ENCODE measurements at regions not wholly inside any gene's neighbourhood (a gene's known extent, or its start where the extent isn't known, plus 50 kb on each side); places are given as distances from the start of the nearest gene placed in this dataset.

DNA sequence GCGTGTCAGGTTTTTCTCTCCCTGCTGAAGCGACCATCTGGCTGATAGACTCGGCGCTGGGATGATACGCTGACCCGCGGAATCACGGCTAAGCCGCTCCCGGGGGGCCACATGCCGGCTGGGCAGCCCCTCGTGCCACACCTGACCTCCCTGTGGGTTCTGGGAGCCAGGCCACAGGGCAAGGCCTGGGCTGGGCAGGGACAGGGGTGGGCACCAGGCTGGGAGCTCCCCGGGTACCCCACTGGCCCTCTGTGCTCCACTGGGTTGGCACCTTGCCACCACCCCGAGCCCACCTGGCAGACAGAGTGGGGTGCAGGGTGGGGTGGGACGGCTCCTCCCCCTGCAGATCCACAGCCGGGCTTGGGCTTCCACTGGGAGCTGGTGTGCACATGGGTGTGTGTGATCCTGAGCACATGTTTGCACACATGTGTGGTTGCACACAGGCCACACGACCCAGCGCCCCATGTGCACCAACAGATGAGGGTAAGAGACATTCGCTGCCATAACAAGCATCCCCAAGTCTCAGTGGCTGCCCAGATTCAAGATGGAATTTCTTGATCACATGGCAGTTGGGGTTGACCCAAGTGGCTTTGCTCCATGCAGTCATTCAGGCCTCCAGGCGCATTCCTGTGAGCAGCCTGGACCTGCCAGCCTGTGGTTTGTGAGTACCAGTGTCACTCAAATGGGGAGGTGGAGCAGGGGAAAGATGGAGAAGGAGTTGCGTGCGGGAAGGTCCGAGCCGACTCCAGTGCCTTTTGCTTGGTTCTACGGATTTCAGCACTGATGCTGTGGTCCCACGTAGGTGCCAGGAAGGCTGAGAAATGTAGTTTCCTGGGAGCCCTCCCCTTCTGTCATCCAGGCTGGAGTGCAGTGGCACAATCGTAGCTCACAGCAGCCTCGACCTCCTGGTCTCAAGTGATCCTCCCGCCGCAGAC lies 79.7 kb downstream of the UNCX start:
- Histone ChIP-seq H3K4me2 (ENCODE audit: extremely low read depth, insufficient read depth, low read length) (no peak overlapping the region), H3K4me3 (replicated peaks in 1 of 4; ENCODE audit: control extremely low read depth in 1 of 4, insufficient read depth in 1 of 4, low read depth in 3 of 4, low read length in 4 of 4) (no peak overlapping the region), H3K27ac (ENCODE audit: insufficient read depth, low read length) (no peak overlapping the region), H4K20me1 (ENCODE audit: control insufficient read depth, extremely low read depth, insufficient read depth, low read length) (no peaks in the 10 kb centered on the region), H3K9ac (ENCODE audit: insufficient read depth, low read length) (no peak overlapping the region), H3K36me3 (ENCODE audit: control insufficient read depth, insufficient read depth, low read length) (no peaks in the 10 kb centered on the region), H3K4me1 (ENCODE audit: control insufficient read depth, extremely low read depth, insufficient read depth, low read length) (no peaks in the 10 kb centered on the region), H3K9me3 (ENCODE audit: control insufficient read depth, insufficient read depth, low read depth, low read length) (no peaks in the 10 kb centered on the region), H2AFZ (ENCODE audit: low read length) (no peak overlapping the region), H3K27me3 (ENCODE audit: control insufficient read depth, insufficient read depth, low read length) (no peaks in the 10 kb centered on the region), H3K79me2 (ENCODE audit: control insufficient read depth, insufficient read depth, low read length) (no peaks in the 10 kb centered on the region)
- DNase-seq (ENCODE audit: low read depth in 2 of 2): no peak
- no peak for TF ChIP-seq EZH2 (IDR thresholded peaks at IDR 0.05; ENCODE audit: low read length, missing control alignments)
- TF ChIP-seq, protein P1, sequence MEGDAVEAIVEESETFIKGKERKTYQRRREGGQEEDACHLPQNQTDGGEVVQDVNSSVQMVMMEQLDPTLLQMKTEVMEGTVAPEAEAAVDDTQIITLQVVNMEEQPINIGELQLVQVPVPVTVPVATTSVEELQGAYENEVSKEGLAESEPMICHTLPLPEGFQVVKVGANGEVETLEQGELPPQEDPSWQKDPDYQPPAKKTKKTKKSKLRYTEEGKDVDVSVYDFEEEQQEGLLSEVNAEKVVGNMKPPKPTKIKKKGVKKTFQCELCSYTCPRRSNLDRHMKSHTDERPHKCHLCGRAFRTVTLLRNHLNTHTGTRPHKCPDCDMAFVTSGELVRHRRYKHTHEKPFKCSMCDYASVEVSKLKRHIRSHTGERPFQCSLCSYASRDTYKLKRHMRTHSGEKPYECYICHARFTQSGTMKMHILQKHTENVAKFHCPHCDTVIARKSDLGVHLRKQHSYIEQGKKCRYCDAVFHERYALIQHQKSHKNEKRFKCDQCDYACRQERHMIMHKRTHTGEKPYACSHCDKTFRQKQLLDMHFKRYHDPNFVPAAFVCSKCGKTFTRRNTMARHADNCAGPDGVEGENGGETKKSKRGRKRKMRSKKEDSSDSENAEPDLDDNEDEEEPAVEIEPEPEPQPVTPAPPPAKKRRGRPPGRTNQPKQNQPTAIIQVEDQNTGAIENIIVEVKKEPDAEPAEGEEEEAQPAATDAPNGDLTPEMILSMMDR (conservative IDR thresholded peaks at IDR 0.05 in 1 of 2, IDR thresholded peaks at IDR 0.05 in 1 of 2; ENCODE audit: low read depth in 1 of 2, low read length in 2 of 2): no peak

DNA sequence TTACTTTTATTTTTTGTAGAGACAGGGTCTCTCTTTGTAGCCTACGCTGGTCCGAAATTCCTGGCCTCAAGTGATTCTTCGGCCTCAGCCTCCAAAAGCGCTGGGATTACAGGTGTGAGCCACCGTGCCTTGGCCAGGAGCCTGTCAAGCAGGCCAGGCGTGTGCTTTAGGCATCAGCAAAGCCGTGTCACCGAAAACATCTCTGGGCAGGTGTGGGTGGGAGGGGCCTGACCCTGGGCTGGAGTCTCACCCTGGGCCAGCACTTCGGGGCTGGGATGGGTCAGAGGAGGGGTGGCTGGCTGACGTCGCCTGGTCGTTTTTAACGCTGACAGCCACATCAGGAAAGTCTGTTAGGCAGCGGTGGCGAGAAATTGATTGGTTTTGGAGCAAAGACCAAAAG lies 80.9 kb downstream of the UNCX start:
- Histone ChIP-seq H4K20me1 (ENCODE audit: control insufficient read depth, extremely low read depth, insufficient read depth, low read length) (no peaks in the 10 kb centered on the region), H3K27ac (ENCODE audit: insufficient read depth, low read length) (no peak overlapping the region), H3K27me3 (ENCODE audit: control insufficient read depth, insufficient read depth, low read length) (no peaks in the 10 kb centered on the region), H3K79me2 (ENCODE audit: control insufficient read depth, insufficient read depth, low read length) (no peaks in the 10 kb centered on the region), H3K9ac (ENCODE audit: insufficient read depth, low read length) (no peak overlapping the region), H3K9me3 (ENCODE audit: control insufficient read depth, insufficient read depth, low read depth, low read length) (no peaks in the 10 kb centered on the region), H2AFZ (ENCODE audit: low read length) (no peak overlapping the region), H3K4me2 (ENCODE audit: extremely low read depth, insufficient read depth, low read length) (no peak overlapping the region), H3K4me1 (ENCODE audit: control insufficient read depth, extremely low read depth, insufficient read depth, low read length) (no peaks in the 10 kb centered on the region), H3K36me3 (ENCODE audit: control insufficient read depth, insufficient read depth, low read length) (no peaks in the 10 kb centered on the region), H3K4me3 (replicated peaks in 1 of 4; ENCODE audit: control extremely low read depth in 1 of 4, insufficient read depth in 1 of 4, low read depth in 3 of 4, low read length in 4 of 4) (no peak overlapping the region)
- DNase-seq (ENCODE audit: low read depth in 2 of 2): no peak
- TF ChIP-seq, protein P1 (conservative IDR thresholded peaks at IDR 0.05 in 1 of 2, IDR thresholded peaks at IDR 0.05 in 1 of 2; ENCODE audit: low read depth in 1 of 2, low read length in 2 of 2): no peak
- TF ChIP-seq EZH2 (IDR thresholded peaks at IDR 0.05; ENCODE audit: low read length, missing control alignments): no peak

DNA sequence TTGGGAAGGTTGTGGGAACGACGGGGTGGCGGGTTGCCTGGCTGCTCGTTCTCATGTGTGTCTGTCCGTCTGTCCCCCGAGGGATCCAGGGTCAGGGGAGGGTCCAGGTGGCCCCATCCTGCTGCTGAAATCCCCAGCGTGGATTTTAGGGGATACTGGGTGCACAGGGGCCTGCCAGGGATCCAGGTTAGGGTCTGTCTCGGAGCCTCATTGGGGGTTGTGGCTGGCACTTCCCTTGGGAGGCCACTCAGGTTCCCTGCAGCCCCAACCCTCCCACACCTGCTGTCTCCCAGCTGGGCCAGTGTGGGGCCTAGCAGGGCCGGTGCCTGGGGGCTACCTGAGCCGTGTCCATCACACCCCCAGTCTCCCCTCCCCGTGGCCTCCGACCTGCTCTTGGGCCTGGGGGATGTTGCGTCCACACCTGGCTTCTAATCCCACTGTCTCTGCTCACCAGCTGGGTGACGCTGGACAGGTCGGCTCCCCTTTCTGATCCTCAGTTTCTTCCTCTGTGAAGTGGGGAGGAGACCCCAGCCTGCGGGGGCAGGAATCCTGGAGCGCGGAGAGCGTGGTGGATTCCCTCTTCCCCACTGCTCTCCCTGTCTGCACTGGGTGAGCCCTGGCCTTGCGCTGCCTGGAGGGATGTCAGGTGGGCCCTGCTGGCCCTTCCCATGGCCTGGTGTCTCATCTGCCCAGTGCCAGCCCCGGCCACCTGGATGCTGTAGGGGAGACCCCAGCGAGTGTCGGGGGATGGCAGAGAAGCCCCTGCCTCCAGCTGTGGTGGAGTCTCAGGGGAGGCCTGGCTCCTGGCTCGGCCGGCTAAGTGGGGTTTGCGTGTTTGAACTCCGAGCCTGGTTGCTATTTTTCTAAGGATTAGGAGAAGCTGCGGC lies 81.6 kb downstream of the UNCX start:
- no peaks in the 10 kb centered on the region for H3K36me3 ChIP-seq (ENCODE audit: control insufficient read depth, insufficient read depth, low read length)
- no peaks in the 10 kb centered on the region for H3K27me3 ChIP-seq (ENCODE audit: control insufficient read depth, insufficient read depth, low read length)
- H3K27ac ChIP-seq (ENCODE audit: insufficient read depth, low read length): no peak overlapping the region
- DNase-seq (ENCODE audit: low read depth in 2 of 2): no peak
- TF ChIP-seq, protein P1 (conservative IDR thresholded peaks at IDR 0.05 in 1 of 2, IDR thresholded peaks at IDR 0.05 in 1 of 2; ENCODE audit: low read depth in 1 of 2, low read length in 2 of 2): no peak
- no peak for TF ChIP-seq EZH2 (IDR thresholded peaks at IDR 0.05; ENCODE audit: low read length, missing control alignments)
- no peaks in the 10 kb centered on the region for H3K4me1 ChIP-seq (ENCODE audit: control insufficient read depth, extremely low read depth, insufficient read depth, low read length)
- no peak overlapping the region for H3K4me2 ChIP-seq (ENCODE audit: extremely low read depth, insufficient read depth, low read length)
- no peak overlapping the region for H3K9ac ChIP-seq (ENCODE audit: insufficient read depth, low read length)
- H4K20me1 ChIP-seq (ENCODE audit: control insufficient read depth, extremely low read depth, insufficient read depth, low read length): no peaks in the 10 kb centered on the region
- H3K9me3 ChIP-seq (ENCODE audit: control insufficient read depth, insufficient read depth, low read depth, low read length): no peaks in the 10 kb centered on the region
- H2AFZ ChIP-seq (ENCODE audit: low read length): no peak overlapping the region
- no peaks in the 10 kb centered on the region for H3K79me2 ChIP-seq (ENCODE audit: control insufficient read depth, insufficient read depth, low read length)
- no peak overlapping the region for H3K4me3 ChIP-seq (replicated peaks in 1 of 4; ENCODE audit: control extremely low read depth in 1 of 4, insufficient read depth in 1 of 4, low read depth in 3 of 4, low read length in 4 of 4)
